ENCODE measurements at regions not wholly inside any gene's neighbourhood (a gene's known extent, or its start where the extent isn't known, plus 50 kb on each side); places are given as distances from the start of the nearest gene placed in this dataset.

GRCh38 chr4:177895136-177895535 lies 452.9 kb upstream of the AGA start:
- DNase-seq = no peak
- no peaks in the 10 kb centered on the region for H3K4me1 ChIP-seq
- TF ChIP-seq, protein P1, sequence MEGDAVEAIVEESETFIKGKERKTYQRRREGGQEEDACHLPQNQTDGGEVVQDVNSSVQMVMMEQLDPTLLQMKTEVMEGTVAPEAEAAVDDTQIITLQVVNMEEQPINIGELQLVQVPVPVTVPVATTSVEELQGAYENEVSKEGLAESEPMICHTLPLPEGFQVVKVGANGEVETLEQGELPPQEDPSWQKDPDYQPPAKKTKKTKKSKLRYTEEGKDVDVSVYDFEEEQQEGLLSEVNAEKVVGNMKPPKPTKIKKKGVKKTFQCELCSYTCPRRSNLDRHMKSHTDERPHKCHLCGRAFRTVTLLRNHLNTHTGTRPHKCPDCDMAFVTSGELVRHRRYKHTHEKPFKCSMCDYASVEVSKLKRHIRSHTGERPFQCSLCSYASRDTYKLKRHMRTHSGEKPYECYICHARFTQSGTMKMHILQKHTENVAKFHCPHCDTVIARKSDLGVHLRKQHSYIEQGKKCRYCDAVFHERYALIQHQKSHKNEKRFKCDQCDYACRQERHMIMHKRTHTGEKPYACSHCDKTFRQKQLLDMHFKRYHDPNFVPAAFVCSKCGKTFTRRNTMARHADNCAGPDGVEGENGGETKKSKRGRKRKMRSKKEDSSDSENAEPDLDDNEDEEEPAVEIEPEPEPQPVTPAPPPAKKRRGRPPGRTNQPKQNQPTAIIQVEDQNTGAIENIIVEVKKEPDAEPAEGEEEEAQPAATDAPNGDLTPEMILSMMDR (IDR thresholded peaks at IDR 0.05) = no peak
- no peak for TF ChIP-seq POLR2A (IDR thresholded peaks at IDR 0.05)
- no peak overlapping the region for H3K27ac ChIP-seq
- H3K4me3 ChIP-seq = no peak overlapping the region
- ATAC-seq = no peak
- intact Hi-C loops (cut with DNase I) = no loop called here
- H3K9me3 ChIP-seq = peaks cover 0 to 7% (median 0%) of the 10 kb centered on the region in 12 donors
- no peaks in the 10 kb centered on the region for H3K36me3 ChIP-seq
- no peaks in the 10 kb centered on the region for H3K27me3 ChIP-seq

GRCh38 chr4:177901786-177902185 lies 459.5 kb upstream of the AGA start:
- Histone ChIP-seq H3K4me1 (no peaks in the 10 kb centered on the region), H3K36me3 (no peaks in the 10 kb centered on the region), H3K4me3 (no peak overlapping the region), H3K27me3 (no peaks in the 10 kb centered on the region), H3K9me3 (peaks cover 0 to 20% (median 2%) of the 10 kb centered on the region in 12 donors), H3K27ac (no peak overlapping the region)
- intact Hi-C loops (cut with DNase I) = no loop called here
- DNase-seq (no peak), ATAC-seq (no peak)
- TF ChIP-seq, protein P1 (IDR thresholded peaks at IDR 0.05) = no peak
- TF ChIP-seq POLR2A (IDR thresholded peaks at IDR 0.05) = no peak

DNA sequence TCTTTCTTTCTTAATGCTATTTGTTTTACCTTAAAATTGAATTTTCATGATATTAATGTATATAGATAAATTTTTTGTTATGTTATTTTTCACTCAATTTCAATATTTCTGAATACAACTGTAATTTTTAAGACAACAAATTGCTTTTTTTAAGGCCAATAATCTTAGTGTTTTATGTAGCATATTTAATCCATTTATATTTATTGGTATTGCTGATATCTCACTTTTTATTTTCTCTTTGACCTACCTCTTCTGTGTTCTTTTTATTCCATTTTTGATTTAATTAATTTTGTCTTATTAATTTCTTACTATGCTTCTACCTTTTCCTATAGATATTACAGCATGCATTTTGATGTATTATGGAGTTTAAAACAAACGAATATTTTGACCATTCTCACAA lies 460.1 kb upstream of the AGA start:
- ATAC-seq (no peak), DNase-seq (no peak)
- Histone ChIP-seq H3K9me3 (peaks cover 0 to 20% (median 2%) of the 10 kb centered on the region in 12 donors), H3K27me3 (no peaks in the 10 kb centered on the region), H3K27ac (no peak overlapping the region), H3K36me3 (no peaks in the 10 kb centered on the region), H3K4me1 (no peaks in the 10 kb centered on the region), H3K4me3 (no peak overlapping the region)
- WGBS, 4 donors = 69 to 80% (median 79%) methylated on average over 1 of the region's 1 CpG
- intact Hi-C loops (cut with DNase I) = no loop called here
- TF ChIP-seq, protein P1 (IDR thresholded peaks at IDR 0.05) = no peak
- no peak for TF ChIP-seq POLR2A (IDR thresholded peaks at IDR 0.05)

DNA sequence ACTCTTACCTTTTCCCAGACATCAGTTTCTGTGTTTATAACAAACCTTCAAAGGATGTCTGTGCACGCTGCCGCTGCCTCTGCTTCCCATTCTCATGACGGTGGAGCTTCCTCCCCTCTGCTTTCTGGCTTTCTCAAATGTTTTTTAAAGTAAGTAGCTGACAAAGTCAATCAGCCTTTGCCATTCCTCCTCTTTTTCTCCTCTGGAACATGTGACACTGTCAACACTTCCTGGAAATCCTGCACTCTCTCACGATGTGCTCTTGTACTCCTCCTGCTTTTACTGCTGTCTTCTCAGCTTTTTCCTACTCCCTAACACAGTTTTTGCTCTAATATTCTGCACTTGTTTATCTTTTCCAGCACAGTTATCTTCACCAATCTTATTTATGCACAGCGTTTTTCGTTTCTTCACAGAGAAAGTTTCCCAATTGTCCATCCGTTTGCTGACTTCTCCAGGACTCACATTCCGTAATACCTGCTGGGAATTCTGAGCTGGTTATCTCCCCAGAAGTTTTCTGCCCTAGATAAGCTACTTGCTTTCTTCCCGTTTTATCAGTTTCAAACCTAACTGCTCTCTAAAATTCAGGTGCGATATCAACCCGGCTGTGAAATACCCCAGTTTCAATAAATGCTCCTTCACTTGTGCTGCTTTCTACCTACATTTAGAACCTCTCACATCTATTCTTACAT lies 465.6 kb upstream of the AGA start:
- H3K4me1 ChIP-seq = no peaks in the 10 kb centered on the region
- TF ChIP-seq, protein P1 (IDR thresholded peaks at IDR 0.05) = no peak
- no peak for TF ChIP-seq POLR2A (IDR thresholded peaks at IDR 0.05)
- intact Hi-C loops (cut with DNase I) = no loop called here
- H3K9me3 ChIP-seq = peaks cover 0 to 20% (median 0%) of the 10 kb centered on the region in 12 donors
- 13 to 21% (median 20%) methylated on average over 11 of the region's 11 CpGs for WGBS, 4 donors
- ATAC-seq = peak in 1 of 4 donors; percentile 26
- H3K4me3 ChIP-seq = peak overlapping the region in 7 of 12 donors; percentile 11 to 28 (median 18)
- no peaks in the 10 kb centered on the region for H3K27me3 ChIP-seq
- H3K36me3 ChIP-seq = no peaks in the 10 kb centered on the region
- no peak for DNase-seq
- no peak overlapping the region for H3K27ac ChIP-seq

All from heart left ventricle (tissue), 16 donors.